CD4-positive, alpha-beta memory T cell (primary cell): ENCODE measurements at regions not wholly inside any gene's neighbourhood (a gene's known extent, or its start where the extent isn't known, plus 50 kb on each side); places are given as distances from the start of the nearest gene placed in this dataset.
A peak's percentile ranks its signal among the peaks of the same experiment; 100 is the strongest.

Experiments
- CTCF ChIA-PET: fragments of 350-600 bp; sonication (Branson Sonifier 250); formaldehyde crosslinking; loops from one replicate; lab custom pipeline; 2021; ENCODE audit warnings: inconsistent platforms; ENCODE audit not compliant: partially characterized antibody; lab: Charles Lee
- POLR2A ChIA-PET: fragments of 350-600 bp; sonication (Branson Sonifier 250); formaldehyde crosslinking; loops from one replicate; lab custom pipeline; 2021; ENCODE audit not compliant: partially characterized antibody; lab: Charles Lee
- DNase-seq, 5 donors: peaks; one replicate each; pipeline versions ENCODE4 v3.0.0 to v3.0.0-alpha.2; 2020 to 2022; ENCODE audit warnings: mixed read lengths in 1 of 5
- H3K27ac ChIP-seq: one replicate; pipeline ENCODE4 v1.7.0; 2013; ENCODE audit warnings: low read depth, low read length
- H3K27me3 ChIP-seq: 2 replicates; pipeline ENCODE4 v1.7.0; 2013; ENCODE audit warnings: mild to moderate bottlenecking, low read length, moderate library complexity; ENCODE audit not compliant: insufficient read depth
- H3K36me3 ChIP-seq: 2 replicates; pipeline ENCODE4 v1.7.0; 2013; ENCODE audit warnings: mild to moderate bottlenecking, low read length, moderate library complexity; ENCODE audit not compliant: insufficient read depth
- H3K4me1 ChIP-seq: 2 replicates; pipeline ENCODE4 v1.7.0; 2013; ENCODE audit warnings: mild to moderate bottlenecking, low read length, moderate library complexity; ENCODE audit not compliant: insufficient read depth
- H3K4me3 ChIP-seq, 2 donors: one replicate each; pipeline ENCODE4 v1.7.0; 2013; ENCODE audit warnings: low read length in 2 of 2, mild to moderate bottlenecking in 1 of 2
- H3K9me3 ChIP-seq, 2 donors: one replicate each; pipeline ENCODE4 v1.7.0; 2013; ENCODE audit warnings: low read length in 2 of 2, control low read depth in 1 of 2; ENCODE audit not compliant: control insufficient read depth in 1 of 2
- H3K27ac Mint-ChIP-seq, 7 donors: one replicate each; pipeline ENCODE4 v1.8.0; 2020 to 2021; ENCODE audit warnings: mixed read lengths in 7 of 7, mild to moderate bottlenecking in 6 of 7, inconsistent platforms in 3 of 7, moderate library complexity in 3 of 7
- H3K27me3 Mint-ChIP-seq, 2 donors: one replicate each; pipeline ENCODE4 v1.8.0; 2020 to 2021; ENCODE audit warnings: mixed read lengths in 2 of 2
- H3K36me3 Mint-ChIP-seq, 2 donors: one replicate each; pipeline ENCODE4 v1.8.0; 2020 to 2021; ENCODE audit warnings: mixed read lengths in 2 of 2, inconsistent platforms in 1 of 2, mild to moderate bottlenecking in 1 of 2
- H3K4me1 Mint-ChIP-seq, 4 donors: one replicate each; pipeline ENCODE4 v1.8.0; 2020 to 2021; ENCODE audit warnings: mixed read lengths in 4 of 4, mild to moderate bottlenecking in 1 of 4
- H3K4me3 Mint-ChIP-seq, 8 donors: one replicate each; pipeline ENCODE4 v1.8.0; 2020 to 2021; ENCODE audit warnings: mixed read lengths in 8 of 8, mild to moderate bottlenecking in 7 of 8, moderate library complexity in 6 of 8, inconsistent platforms in 3 of 8
- H3K9me3 Mint-ChIP-seq, 8 donors: one replicate each; pipeline ENCODE4 v1.8.0; 2020 to 2021; ENCODE audit warnings: mixed read lengths in 8 of 8, mild to moderate bottlenecking in 5 of 8, inconsistent platforms in 3 of 8, moderate library complexity in 1 of 8
- intact Hi-C: fragments of 100-400 bp; cut with micrococcal nuclease; formaldehyde crosslinking; loops from one replicate; pipeline ENCODE4 v1.15.1; 2023

- intact Hi-C loops, result no loop called here
- Mint-ChIP-seq H3K27ac (peak overlapping the region in 1 of 7 donors; percentile 37), H3K36me3 (peaks cover 5 to 6% of the 10 kb centered on the region in 2 donors), H3K4me1 (peaks cover 8 to 28% (median 13%) of the 10 kb centered on the region in 4 donors), H3K4me3 (no peak overlapping the region), H3K9me3 (peaks cover 0 to 27% (median 10%) of the 10 kb centered on the region in 8 donors), H3K27me3 (peaks cover 0 to 5% of the 10 kb centered on the region in 2 donors)
- ChIA-PET CTCF (no interaction called here), POLR2A (no interaction called here)
- Histone ChIP-seq H3K4me1 (peaks cover 23% of the 10 kb centered on the region), H3K4me3 (no peak overlapping the region), H3K36me3 (no peaks in the 10 kb centered on the region), H3K27ac (no peak overlapping the region), H3K9me3 (peaks cover 0 to 7% of the 10 kb centered on the region in 2 donors), H3K27me3 (no peaks in the 10 kb centered on the region)
- no peak for DNase-seq
These were observed 126.5 kb downstream of the SYF2 start for GRCh38 chr1:25105836-25106235.

GRCh38 chr1:25104932-25105561 lies 127.3 kb downstream of the SYF2 start:
- Histone ChIP-seq H3K36me3 (no peaks in the 10 kb centered on the region), H3K27ac (no peak overlapping the region), H3K9me3 (peaks cover 0 to 7% of the 10 kb centered on the region in 2 donors), H3K4me3 (no peak overlapping the region), H3K4me1 (peaks cover 27% of the 10 kb centered on the region), H3K27me3 (no peaks in the 10 kb centered on the region)
- CTCF ChIA-PET, result no interaction called here
- H3K4me1 Mint-ChIP-seq, result peaks cover 14 to 34% (median 19%) of the 10 kb centered on the region in 4 donors
- peak overlapping the region in 2 of 7 donors; percentile 19 to 65 for H3K27ac Mint-ChIP-seq
- H3K27me3 Mint-ChIP-seq, result peaks cover 0 to 5% of the 10 kb centered on the region in 2 donors
- no peak for DNase-seq
- peaks cover 5 to 6% of the 10 kb centered on the region in 2 donors for H3K36me3 Mint-ChIP-seq
- H3K4me3 Mint-ChIP-seq, result no peak overlapping the region
- H3K9me3 Mint-ChIP-seq, result peaks cover 0 to 26% (median 10%) of the 10 kb centered on the region in 8 donors
- POLR2A ChIA-PET, result no interaction called here
- intact Hi-C loops, result no loop called here

GRCh38 chr1:25103164-25103795 lies 129.0 kb downstream of the SYF2 start:
- no peak overlapping the region for H3K27ac ChIP-seq
- peaks cover 35% of the 10 kb centered on the region for H3K4me1 ChIP-seq

GRCh38 chr1:25100151-25100833 lies 132.0 kb downstream of the SYF2 start:
- POLR2A ChIA-PET, result interaction anchor here (0.9 to 1.9 kb wide), 5 partner anchors 63 to 252 kb away, joined by 4 to 10 read pairs (median 5); partner anchors contain the start of gene RUNX3
- peak overlapping the region in 6 of 7 donors; percentile 6 to 80 (median 60) for H3K27ac Mint-ChIP-seq

More at GRCh38 chr1:25103164-25103795, 129.0 kb downstream of the SYF2 start:
- no peak for DNase-seq
- ChIA-PET CTCF (interaction anchor here (0.6 to 1.3 kb wide), 2 partner anchors 130 to 255 kb away, joined by 3 read pairs; no protein-coding TSS in a partner anchor), POLR2A (no interaction called here)
- Mint-ChIP-seq H3K4me1 (peaks cover 17 to 38% (median 30%) of the 10 kb centered on the region in 4 donors), H3K27ac (no peak overlapping the region), H3K9me3 (peaks cover 0 to 10% (median 0%) of the 10 kb centered on the region in 8 donors), H3K4me3 (peak overlapping the region in 1 of 8 donors; percentile 1), H3K27me3 (peaks cover 0 to 5% of the 10 kb centered on the region in 2 donors), H3K36me3 (no peaks in the 10 kb centered on the region)
- intact Hi-C loops, result no loop called here
- H3K36me3 ChIP-seq, result no peaks in the 10 kb centered on the region
- no peak overlapping the region for H3K4me3 ChIP-seq
- H3K9me3 ChIP-seq, result no peaks in the 10 kb centered on the region
- H3K27me3 ChIP-seq, result no peaks in the 10 kb centered on the region

GRCh38 chr1:25099343-25099951 lies 132.9 kb downstream of the SYF2 start:
- Histone ChIP-seq H3K27me3 (no peaks in the 10 kb centered on the region), H3K36me3 (no peaks in the 10 kb centered on the region), H3K9me3 (no peaks in the 10 kb centered on the region), H3K4me1 (peaks cover 60% of the 10 kb centered on the region), H3K4me3 (no peak overlapping the region), H3K27ac (no peak overlapping the region)
- intact Hi-C loops, result no loop called here
- ChIA-PET CTCF (interaction anchor here (1.2 to 7.7 kb wide), 10 partner anchors 8 to 411 kb away, joined by 3 to 65 read pairs (median 4); partner anchors contain the start of gene RUNX3), POLR2A (interaction anchor here (0.6 to 1.5 kb wide), 7 partner anchors 63 to 252 kb away, joined by 3 to 6 read pairs (median 4); partner anchors contain the start of gene RUNX3)
- Mint-ChIP-seq H3K36me3 (no peaks in the 10 kb centered on the region), H3K4me3 (peak overlapping the region in 6 of 8 donors; percentile 38 to 88 (median 72)), H3K27me3 (no peaks in the 10 kb centered on the region), H3K9me3 (peaks cover 0 to 2% (median 0%) of the 10 kb centered on the region in 8 donors), H3K4me1 (peaks cover 42 to 70% (median 55%) of the 10 kb centered on the region in 4 donors), H3K27ac (peak overlapping the region; percentile 9 to 91 (median 47))
- peak in 2 of 5 donors; percentile 17 to 19 for DNase-seq

More at GRCh38 chr1:25100151-25100833, 132.0 kb downstream of the SYF2 start:
- peaks cover 54% of the 10 kb centered on the region for H3K4me1 ChIP-seq
- H3K27me3 ChIP-seq, result no peaks in the 10 kb centered on the region
- CTCF ChIA-PET, result interaction anchor here (0.8 to 7.7 kb wide), 15 partner anchors 9 to 411 kb away, joined by 3 to 65 read pairs (median 4); partner anchors contain the start of gene RUNX3
- no peak overlapping the region for H3K4me3 ChIP-seq
- H3K4me3 Mint-ChIP-seq, result peak overlapping the region in 6 of 8 donors; percentile 8 to 75 (median 36)
- intact Hi-C loops, result loop anchor here (2.0 kb wide), 1 partner anchor 63 kb away; no protein-coding TSS in a partner anchor
- no peak for DNase-seq
- no peaks in the 10 kb centered on the region for H3K36me3 Mint-ChIP-seq
- no peaks in the 10 kb centered on the region for H3K9me3 ChIP-seq
- H3K36me3 ChIP-seq, result no peaks in the 10 kb centered on the region
- peaks cover 0 to 5% of the 10 kb centered on the region in 2 donors for H3K27me3 Mint-ChIP-seq
- no peak overlapping the region for H3K27ac ChIP-seq
- H3K9me3 Mint-ChIP-seq, result peaks cover 0 to 2% (median 0%) of the 10 kb centered on the region in 8 donors
- H3K4me1 Mint-ChIP-seq, result peaks cover 36 to 62% (median 48%) of the 10 kb centered on the region in 4 donors

- Mint-ChIP-seq H3K9me3 (peaks cover 0 to 2% (median 0%) of the 10 kb centered on the region in 8 donors), H3K4me1 (peaks cover 45 to 78% (median 60%) of the 10 kb centered on the region in 4 donors), H3K27ac (peak overlapping the region in 5 of 7 donors; percentile 45 to 76 (median 61)), H3K36me3 (no peaks in the 10 kb centered on the region), H3K27me3 (peaks cover 0 to 2% of the 10 kb centered on the region in 2 donors), H3K4me3 (peak overlapping the region in 3 of 8 donors; percentile 24 to 88 (median 78))
- H3K4me3 ChIP-seq, result no peak overlapping the region
- H3K27ac ChIP-seq, result no peak overlapping the region
- H3K4me1 ChIP-seq, result peaks cover 60% of the 10 kb centered on the region
- intact Hi-C loops, result no loop called here
- H3K9me3 ChIP-seq, result no peaks in the 10 kb centered on the region
- no peaks in the 10 kb centered on the region for H3K27me3 ChIP-seq
- no peak for DNase-seq
- H3K36me3 ChIP-seq, result no peaks in the 10 kb centered on the region
- CTCF ChIA-PET, result interaction anchor here (1.3 to 7.7 kb wide), 4 partner anchors 61 to 250 kb away, joined by 5 to 65 read pairs (median 50); partner anchors contain the start of gene RUNX3
- POLR2A ChIA-PET, result interaction anchor here (0.6 to 1.2 kb wide), 3 partner anchors 168 to 251 kb away, joined by 3 to 6 read pairs (median 3); partner anchors contain the start of gene RUNX3
These were observed 133.6 kb downstream of the SYF2 start for GRCh38 chr1:25098717-25099116.
